LNCAP (cell line): ENCODE measurements at regions not wholly inside any gene's neighbourhood (a gene's known extent, or its start where the extent isn't known, plus 50 kb on each side); places are given as distances from the start of the nearest gene placed in this dataset.

Experiments
- TF ChIP-seq, protein P1 (sequence below): fragments of 450-650 bp; IDR thresholded peaks from 2 replicates; pipeline ENCODE4 v1.5.1; 2017; ENCODE audit warnings: mild to moderate bottlenecking

GRCh38 chr4:174120446-174121295, 162.8 kb downstream of the FBXO8 start:
- TF ChIP-seq, protein P1, sequence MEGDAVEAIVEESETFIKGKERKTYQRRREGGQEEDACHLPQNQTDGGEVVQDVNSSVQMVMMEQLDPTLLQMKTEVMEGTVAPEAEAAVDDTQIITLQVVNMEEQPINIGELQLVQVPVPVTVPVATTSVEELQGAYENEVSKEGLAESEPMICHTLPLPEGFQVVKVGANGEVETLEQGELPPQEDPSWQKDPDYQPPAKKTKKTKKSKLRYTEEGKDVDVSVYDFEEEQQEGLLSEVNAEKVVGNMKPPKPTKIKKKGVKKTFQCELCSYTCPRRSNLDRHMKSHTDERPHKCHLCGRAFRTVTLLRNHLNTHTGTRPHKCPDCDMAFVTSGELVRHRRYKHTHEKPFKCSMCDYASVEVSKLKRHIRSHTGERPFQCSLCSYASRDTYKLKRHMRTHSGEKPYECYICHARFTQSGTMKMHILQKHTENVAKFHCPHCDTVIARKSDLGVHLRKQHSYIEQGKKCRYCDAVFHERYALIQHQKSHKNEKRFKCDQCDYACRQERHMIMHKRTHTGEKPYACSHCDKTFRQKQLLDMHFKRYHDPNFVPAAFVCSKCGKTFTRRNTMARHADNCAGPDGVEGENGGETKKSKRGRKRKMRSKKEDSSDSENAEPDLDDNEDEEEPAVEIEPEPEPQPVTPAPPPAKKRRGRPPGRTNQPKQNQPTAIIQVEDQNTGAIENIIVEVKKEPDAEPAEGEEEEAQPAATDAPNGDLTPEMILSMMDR: peak; percentile 49; the same call in 1 of the 2 replicates

- TF ChIP-seq, protein P1: no peak
Observed at GRCh38 chr4:174119830-174120229, 163.6 kb downstream of the FBXO8 start.

DNA sequence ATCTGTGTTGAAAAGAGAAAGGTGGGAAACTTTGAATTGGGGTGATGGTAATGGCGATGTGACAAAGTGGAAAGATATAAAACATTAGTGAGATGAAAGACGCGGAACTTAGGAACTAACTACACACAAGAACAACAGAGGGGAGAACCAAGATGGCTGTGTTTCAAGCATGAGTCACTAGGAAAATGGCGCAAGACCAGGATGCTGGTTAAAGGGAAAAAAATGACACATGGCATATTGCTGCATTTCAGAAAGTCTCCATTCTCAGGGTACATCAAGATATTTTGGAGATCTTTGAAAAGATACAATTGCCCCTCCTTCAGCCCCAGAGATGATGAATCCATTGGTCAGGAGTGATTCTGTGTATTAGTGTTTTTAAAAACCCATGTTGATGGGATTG, 164.4 kb downstream of the FBXO8 start:
- TF ChIP-seq, protein P1: no peak

GRCh38 chr4:174118171-174118570, 165.3 kb downstream of the FBXO8 start:
- TF ChIP-seq, protein P1: no peak

GRCh38 chr4:174117445-174117844, 166.0 kb downstream of the FBXO8 start:
- TF ChIP-seq, protein P1: no peak

- TF ChIP-seq, protein P1: no peak
Observed at GRCh38 chr4:174116021-174116420, 167.4 kb downstream of the FBXO8 start.

- TF ChIP-seq, protein P1: no peak
Observed at GRCh38 chr4:174111422-174111821, 172.0 kb downstream of the FBXO8 start.
